DMS79 treated with DMSO at 0.1 percent for 48 hours (cell line): ENCODE measurements at regions not wholly inside any gene's neighbourhood (a gene's known extent, or its start where the extent isn't known, plus 50 kb on each side); places are given as distances from the start of the nearest gene placed in this dataset.
"Not testable (repeated sequence)": the region's sequence is repeated elsewhere in the genome, so short reads cannot be mapped to it uniquely, and the experiment has no call there.

ENCODE experiments used
- DNase-seq: peaks from one replicate; lab custom pipeline; 2025; lab: John Stamatoyannopoulos, UW

- DNase-seq, result no peak
Observed at GRCh38 chr6:121925534-121926255, 473.8 kb upstream of the HSF2 start.

GRCh38 chr6:121929301-121929700 is 470.2 kb upstream of the HSF2 start:
- no peak for DNase-seq

GRCh38 chr6:121932076-121932991 is 467.1 kb upstream of the HSF2 start:
- DNase-seq, result no peak

GRCh38 chr6:121934451-121934850 is 465.0 kb upstream of the HSF2 start:
- DNase-seq, result no peak

GRCh38 chr6:121940728-121941127 is 458.7 kb upstream of the HSF2 start:
- no peak for DNase-seq

GRCh38 chr6:121944354-121944753 is 455.1 kb upstream of the HSF2 start:
- no peak for DNase-seq

GRCh38 chr6:121951123-121951522 is 448.3 kb upstream of the HSF2 start:
- no peak for DNase-seq

- DNase-seq, result no peak
Observed at GRCh38 chr6:121951918-121952379, 447.5 kb upstream of the HSF2 start.

- not testable (repeated sequence) for DNase-seq
Observed at GRCh38 chr6:121955401-121955800, 444.1 kb upstream of the HSF2 start.

GRCh38 chr6:121956782-121957181 is 442.7 kb upstream of the HSF2 start:
- DNase-seq, result no peak

GRCh38 chr6:121959501-121959900 is 440.0 kb upstream of the HSF2 start:
- DNase-seq, result no peak

- no peak for DNase-seq
Observed at GRCh38 chr6:121961619-121962125, 437.8 kb upstream of the HSF2 start.

GRCh38 chr6:121963826-121964225 is 435.6 kb upstream of the HSF2 start:
- DNase-seq, result no peak

GRCh38 chr6:121965739-121966138 is 433.7 kb upstream of the HSF2 start:
- no peak for DNase-seq

GRCh38 chr6:121967631-121968030 is 431.8 kb upstream of the HSF2 start:
- no peak for DNase-seq

- DNase-seq, result no peak
Observed at GRCh38 chr6:121971931-121972335, 427.5 kb upstream of the HSF2 start.

GRCh38 chr6:121984956-121985355 is 414.5 kb upstream of the HSF2 start:
- no peak for DNase-seq

- no peak for DNase-seq
Observed at GRCh38 chr6:121993362-121993761, 406.1 kb upstream of the HSF2 start.

- no peak for DNase-seq
Observed at GRCh38 chr6:121994919-121995318, 404.5 kb upstream of the HSF2 start.

- no peak for DNase-seq
Observed at GRCh38 chr6:121998631-121999030, 400.8 kb upstream of the HSF2 start.

GRCh38 chr6:121999456-122000065 is 399.9 kb upstream of the HSF2 start:
- no peak for DNase-seq

- DNase-seq, result no peak
Observed at GRCh38 chr6:122005661-122006060, 393.8 kb upstream of the HSF2 start.
